IMR-90 (cell line): ENCODE measurements at regions not wholly inside any gene's neighbourhood (a gene's known extent, or its start where the extent isn't known, plus 50 kb on each side); places are given as distances from the start of the nearest gene placed in this dataset.
"Not testable (repeated sequence)": the region's sequence is repeated elsewhere in the genome, so short reads cannot be mapped to it uniquely, and the experiment has no call there.

Experiments used
- MXI1 ChIP-seq: IDR thresholded peaks from 2 replicates; pipeline ENCODE4 v1.6.1; 2012; ENCODE audit warnings: low read depth, mild to moderate bottlenecking, low read length, moderate library complexity, borderline replicate concordance
- POLR2A ChIP-seq: IDR thresholded peaks from 2 replicates; pipeline ENCODE4 v1.6.1; 2012; ENCODE audit warnings: mild to moderate bottlenecking, low read depth, low read length
- SMC3 ChIP-seq: fragments of 150-350 bp; IDR thresholded peaks from 2 replicates; pipeline ENCODE4 v1.6.1; 2016; ENCODE audit warnings: low read depth, mild to moderate bottlenecking, antibody characterized with exemption, low read length, moderate library complexity
- TF ChIP-seq, protein P1 (sequence below): conservative IDR thresholded peaks from 2 replicates; pipeline ENCODE4 v1.5.1; 2012; ENCODE audit warnings: mild to moderate bottlenecking, low read depth, low read length, improper control_type of control experiment
- TF ChIP-seq, protein P2 (sequence below): fragments of 150-350 bp; IDR thresholded peaks from 2 replicates; pipeline ENCODE4 v1.6.1; 2016; ENCODE audit warnings: low read depth, mild to moderate bottlenecking, low read length, moderate library complexity, borderline replicate concordance

DNA sequence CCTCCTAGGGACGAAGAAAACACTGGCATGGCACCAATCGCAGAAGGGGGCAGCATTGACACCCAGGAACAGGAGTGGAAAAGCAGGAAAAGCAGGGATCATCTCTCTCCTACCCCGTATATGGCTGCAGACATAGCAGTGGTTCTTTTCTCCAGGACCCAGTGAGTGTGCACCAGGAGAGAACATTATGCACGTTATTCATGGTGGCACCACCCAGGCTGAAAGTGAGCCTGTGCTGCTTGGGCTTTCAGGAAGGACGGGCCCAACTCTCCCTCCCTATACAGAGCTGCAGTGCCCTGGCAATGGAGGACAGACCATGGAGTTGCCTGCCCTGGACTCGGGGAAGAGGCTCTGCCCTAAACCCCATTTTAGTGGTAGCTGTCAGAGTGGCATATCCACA, 69.0 kb upstream of the FCGR1A start:
- TF ChIP-seq, protein P1, sequence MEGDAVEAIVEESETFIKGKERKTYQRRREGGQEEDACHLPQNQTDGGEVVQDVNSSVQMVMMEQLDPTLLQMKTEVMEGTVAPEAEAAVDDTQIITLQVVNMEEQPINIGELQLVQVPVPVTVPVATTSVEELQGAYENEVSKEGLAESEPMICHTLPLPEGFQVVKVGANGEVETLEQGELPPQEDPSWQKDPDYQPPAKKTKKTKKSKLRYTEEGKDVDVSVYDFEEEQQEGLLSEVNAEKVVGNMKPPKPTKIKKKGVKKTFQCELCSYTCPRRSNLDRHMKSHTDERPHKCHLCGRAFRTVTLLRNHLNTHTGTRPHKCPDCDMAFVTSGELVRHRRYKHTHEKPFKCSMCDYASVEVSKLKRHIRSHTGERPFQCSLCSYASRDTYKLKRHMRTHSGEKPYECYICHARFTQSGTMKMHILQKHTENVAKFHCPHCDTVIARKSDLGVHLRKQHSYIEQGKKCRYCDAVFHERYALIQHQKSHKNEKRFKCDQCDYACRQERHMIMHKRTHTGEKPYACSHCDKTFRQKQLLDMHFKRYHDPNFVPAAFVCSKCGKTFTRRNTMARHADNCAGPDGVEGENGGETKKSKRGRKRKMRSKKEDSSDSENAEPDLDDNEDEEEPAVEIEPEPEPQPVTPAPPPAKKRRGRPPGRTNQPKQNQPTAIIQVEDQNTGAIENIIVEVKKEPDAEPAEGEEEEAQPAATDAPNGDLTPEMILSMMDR, result not testable (repeated sequence)
- TF ChIP-seq POLR2A, SMC3, MXI1: not testable (repeated sequence)
- TF ChIP-seq, protein P2, sequence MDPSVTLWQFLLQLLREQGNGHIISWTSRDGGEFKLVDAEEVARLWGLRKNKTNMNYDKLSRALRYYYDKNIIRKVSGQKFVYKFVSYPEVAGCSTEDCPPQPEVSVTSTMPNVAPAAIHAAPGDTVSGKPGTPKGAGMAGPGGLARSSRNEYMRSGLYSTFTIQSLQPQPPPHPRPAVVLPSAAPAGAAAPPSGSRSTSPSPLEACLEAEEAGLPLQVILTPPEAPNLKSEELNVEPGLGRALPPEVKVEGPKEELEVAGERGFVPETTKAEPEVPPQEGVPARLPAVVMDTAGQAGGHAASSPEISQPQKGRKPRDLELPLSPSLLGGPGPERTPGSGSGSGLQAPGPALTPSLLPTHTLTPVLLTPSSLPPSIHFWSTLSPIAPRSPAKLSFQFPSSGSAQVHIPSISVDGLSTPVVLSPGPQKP, result not testable (repeated sequence)
